ENCODE measurements at regions not wholly inside any gene's neighbourhood (a gene's known extent, or its start where the extent isn't known, plus 50 kb on each side); places are given as distances from the start of the nearest gene placed in this dataset.

DNA sequence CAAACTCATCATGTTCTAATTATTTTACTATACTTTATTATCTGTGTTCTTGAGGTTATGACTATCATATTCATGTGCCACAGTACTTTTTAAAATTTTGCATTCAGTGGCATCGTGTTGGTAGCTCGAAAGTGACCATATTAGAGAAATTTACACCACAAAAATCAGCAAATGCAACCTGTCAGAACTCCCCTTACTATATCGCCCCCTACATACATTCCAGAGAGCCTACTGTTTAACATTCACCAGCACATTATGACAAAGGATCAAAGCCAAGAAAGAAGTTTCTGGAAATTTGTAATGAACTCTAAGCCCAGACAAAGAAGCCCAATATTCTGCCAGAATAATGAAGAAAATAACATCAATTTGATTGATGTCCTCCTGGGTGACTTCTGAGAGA, 909.3 kb downstream of the LTN1 start:
- TF ChIP-seq, protein P1, sequence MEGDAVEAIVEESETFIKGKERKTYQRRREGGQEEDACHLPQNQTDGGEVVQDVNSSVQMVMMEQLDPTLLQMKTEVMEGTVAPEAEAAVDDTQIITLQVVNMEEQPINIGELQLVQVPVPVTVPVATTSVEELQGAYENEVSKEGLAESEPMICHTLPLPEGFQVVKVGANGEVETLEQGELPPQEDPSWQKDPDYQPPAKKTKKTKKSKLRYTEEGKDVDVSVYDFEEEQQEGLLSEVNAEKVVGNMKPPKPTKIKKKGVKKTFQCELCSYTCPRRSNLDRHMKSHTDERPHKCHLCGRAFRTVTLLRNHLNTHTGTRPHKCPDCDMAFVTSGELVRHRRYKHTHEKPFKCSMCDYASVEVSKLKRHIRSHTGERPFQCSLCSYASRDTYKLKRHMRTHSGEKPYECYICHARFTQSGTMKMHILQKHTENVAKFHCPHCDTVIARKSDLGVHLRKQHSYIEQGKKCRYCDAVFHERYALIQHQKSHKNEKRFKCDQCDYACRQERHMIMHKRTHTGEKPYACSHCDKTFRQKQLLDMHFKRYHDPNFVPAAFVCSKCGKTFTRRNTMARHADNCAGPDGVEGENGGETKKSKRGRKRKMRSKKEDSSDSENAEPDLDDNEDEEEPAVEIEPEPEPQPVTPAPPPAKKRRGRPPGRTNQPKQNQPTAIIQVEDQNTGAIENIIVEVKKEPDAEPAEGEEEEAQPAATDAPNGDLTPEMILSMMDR (IDR thresholded peaks at IDR 0.05; ENCODE audit: insufficient read depth, low read depth, low read length, missing control alignments), result no peak
- DNase-seq (ENCODE audit: low read depth), result no peak
- H3K4me3 ChIP-seq (ENCODE audit: low read length), result no peak overlapping the region

DNA sequence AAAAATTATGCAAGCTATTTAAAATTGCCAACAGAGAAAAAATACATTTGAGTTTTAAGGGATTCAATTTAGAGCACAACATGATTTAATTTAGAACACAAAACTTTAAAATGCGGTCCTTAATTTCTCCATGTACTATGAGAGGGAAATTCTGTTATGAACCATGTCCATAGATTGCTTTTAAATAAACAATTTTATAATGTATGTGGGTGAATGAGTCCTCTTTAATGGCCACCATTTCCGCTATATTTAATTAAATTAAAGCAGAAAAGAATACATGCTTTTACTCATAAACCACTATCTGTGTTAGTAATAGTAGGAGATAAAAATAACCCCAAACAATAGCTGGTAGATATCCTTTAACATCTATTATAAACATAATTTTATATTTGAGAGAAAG, 914.6 kb downstream of the LTN1 start:
- TF ChIP-seq, protein P1 (IDR thresholded peaks at IDR 0.05; ENCODE audit: insufficient read depth, low read depth, low read length, missing control alignments), result no peak
- no peak overlapping the region for H3K4me3 ChIP-seq (ENCODE audit: low read length)
- DNase-seq (ENCODE audit: low read depth), result no peak

DNA sequence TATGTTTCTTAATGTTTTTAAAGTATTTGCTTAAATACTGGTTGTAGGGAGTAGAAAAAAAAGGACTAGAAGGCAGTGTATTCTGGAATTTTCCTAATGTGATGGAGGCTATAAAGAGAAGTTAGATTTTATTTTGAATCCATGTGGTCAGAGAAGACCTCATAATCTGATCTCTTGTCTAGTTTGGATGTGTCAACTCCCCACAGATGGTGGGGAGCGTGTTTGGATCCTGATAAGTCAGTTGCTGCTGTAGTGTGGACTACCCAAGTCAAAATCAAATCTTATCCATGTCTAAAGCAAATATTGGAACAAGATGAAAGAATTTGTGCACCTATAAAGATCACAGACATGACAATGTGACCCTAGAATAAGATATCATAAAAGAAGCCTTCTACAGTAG, 918.0 kb downstream of the LTN1 start:
- DNase-seq (ENCODE audit: low read depth), result no peak
- TF ChIP-seq, protein P1 (IDR thresholded peaks at IDR 0.05; ENCODE audit: insufficient read depth, low read depth, low read length, missing control alignments), result no peak
- no peak overlapping the region for H3K4me3 ChIP-seq (ENCODE audit: low read length)

DNA sequence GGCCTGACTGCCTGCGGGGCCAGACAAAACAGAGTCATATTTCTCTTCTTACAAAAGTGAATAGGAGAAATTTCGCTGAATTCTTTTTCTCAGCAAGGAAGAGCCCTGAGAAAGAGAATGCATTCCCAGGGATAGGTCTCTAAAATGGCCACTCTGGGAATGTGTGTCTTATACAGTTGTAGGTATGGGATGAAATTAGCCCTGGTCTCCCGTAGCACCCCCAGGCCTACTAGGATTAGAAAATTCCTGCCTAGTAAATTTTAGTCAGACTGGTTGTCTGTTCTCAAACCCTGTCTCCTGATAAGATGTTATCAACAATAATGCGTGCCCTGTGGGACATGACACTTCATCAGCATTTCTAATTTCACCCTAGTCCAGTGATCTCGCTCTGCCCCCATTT, 920.1 kb downstream of the LTN1 start:
- TF ChIP-seq, protein P1 (IDR thresholded peaks at IDR 0.05; ENCODE audit: insufficient read depth, low read depth, low read length, missing control alignments), result no peak
- DNase-seq (ENCODE audit: low read depth), result no peak

DNA sequence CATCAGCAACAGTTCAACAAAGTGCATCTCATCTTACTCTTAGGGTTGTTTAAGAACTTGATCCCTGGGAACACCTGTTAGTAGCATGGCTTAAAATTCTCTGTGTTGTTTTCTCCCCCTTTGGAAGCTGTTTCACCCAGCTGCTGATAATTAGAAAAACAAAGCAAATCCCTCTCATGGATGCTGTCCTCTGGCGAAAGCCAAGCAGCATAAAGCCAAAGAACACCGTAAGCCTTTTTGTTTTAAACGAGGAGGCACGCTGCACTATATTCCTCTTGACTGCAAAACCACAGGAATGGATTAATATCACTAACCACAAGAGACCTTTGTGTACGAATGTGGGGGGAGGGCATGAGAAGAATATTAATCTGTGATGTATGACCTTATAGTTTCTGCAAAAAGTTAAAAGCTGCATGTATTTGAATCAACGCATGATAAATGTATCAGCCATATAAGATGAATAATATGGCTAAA, 923.2 kb downstream of the LTN1 start:
- no peak overlapping the region for H3K4me3 ChIP-seq (ENCODE audit: low read length)
- peak; percentile 5 for DNase-seq (ENCODE audit: low read depth)

More for the DNA sequence above, 920.1 kb downstream of the LTN1 start:
- H3K4me3 ChIP-seq (ENCODE audit: low read length), result no peak overlapping the region

DNA sequence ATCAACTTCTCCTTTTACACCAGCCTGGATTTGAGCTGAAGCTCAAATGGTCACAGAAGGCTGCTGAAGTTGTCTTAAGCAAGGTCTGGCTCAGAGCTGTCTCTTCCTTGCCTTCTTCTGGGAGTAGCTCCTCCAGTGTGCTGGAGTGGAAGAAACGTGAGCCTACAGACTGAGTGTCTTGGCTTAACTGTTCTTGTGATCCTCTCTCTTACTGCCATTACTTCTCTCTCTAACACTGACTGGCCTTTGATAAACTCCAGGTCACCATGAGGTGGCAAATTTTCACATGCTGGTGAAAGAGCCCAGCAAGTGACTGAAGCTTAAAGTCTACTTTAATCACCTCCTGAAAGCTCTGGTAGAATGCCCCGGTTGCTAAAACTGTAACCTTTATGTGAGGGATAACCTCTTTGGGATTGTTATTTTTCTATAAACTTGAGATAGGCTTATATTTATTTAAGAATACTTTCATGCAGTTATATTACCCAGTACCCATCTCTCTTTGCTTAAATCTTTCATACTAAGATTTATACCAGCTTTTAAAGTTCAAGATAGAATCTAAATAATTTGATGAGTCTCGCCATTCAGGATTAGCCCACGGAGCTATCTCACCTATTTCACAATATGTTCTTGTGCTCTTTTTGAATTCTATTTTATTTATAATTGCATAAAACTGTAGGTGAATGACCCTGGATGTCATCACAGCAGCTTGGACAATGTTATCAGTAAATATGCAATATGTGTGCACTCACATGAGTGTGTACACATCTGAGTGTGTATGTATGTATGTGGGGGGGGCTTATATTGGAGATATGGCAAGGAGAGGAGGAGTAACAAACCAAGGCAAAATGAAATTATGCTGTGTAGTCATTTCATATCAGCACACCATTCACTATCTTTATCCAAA, 924.0 kb downstream of the LTN1 start:
- no peak overlapping the region for H3K4me3 ChIP-seq (ENCODE audit: low read length)
- TF ChIP-seq, protein P1 (IDR thresholded peaks at IDR 0.05; ENCODE audit: insufficient read depth, low read depth, low read length, missing control alignments), result no peak
- DNase-seq (ENCODE audit: low read depth), result no peak

More for the DNA sequence above, 923.2 kb downstream of the LTN1 start:
- TF ChIP-seq, protein P1 (IDR thresholded peaks at IDR 0.05; ENCODE audit: insufficient read depth, low read depth, low read length, missing control alignments), result no peak
